ENCODE measurements at regions not wholly inside any gene's neighbourhood (a gene's known extent, or its start where the extent isn't known, plus 50 kb on each side); places are given as distances from the start of the nearest gene placed in this dataset.
A peak's percentile ranks its signal among the peaks of the same experiment; 100 is the strongest.

- no peak overlapping the region for H3K27ac ChIP-seq
- intact Hi-C loops (cut with DNase I) = no loop called here
- DNase-seq = peak; percentile 36 to 69 (median 61)
- no peaks in the 10 kb centered on the region for H3K27me3 ChIP-seq
- H3K36me3 ChIP-seq (replicated peaks in 1 of 2) = no peaks in the 10 kb centered on the region
- H3K4me3 ChIP-seq = no peak overlapping the region
- no peaks in the 10 kb centered on the region for H3K4me1 ChIP-seq (replicated peaks in 1 of 2)
- TF ChIP-seq POLR2A (IDR thresholded peaks at IDR 0.05) = no peak
- peak; percentile 53 to 78 (median 62) for TF ChIP-seq CTCF (IDR thresholded peaks at IDR 0.05)
- no peaks in the 10 kb centered on the region for H3K9me3 ChIP-seq (replicated peaks in 1 of 3)
- WGBS, 4 donors = 53 to 62% (median 60%) methylated on average over 4 of the region's 4 CpGs
Observed at GRCh38 chr14:82710267-82710841, 1176.7 kb upstream of the SEL1L start.

GRCh38 chr14:82719617-82720016 is 1186.0 kb upstream of the SEL1L start:
- 60 to 68% (median 67%) methylated on average over 4 of the region's 4 CpGs for WGBS, 4 donors
- no peak for DNase-seq
- H3K9me3 ChIP-seq (replicated peaks in 1 of 3) = no peaks in the 10 kb centered on the region
- no peaks in the 10 kb centered on the region for H3K27me3 ChIP-seq
- H3K36me3 ChIP-seq (replicated peaks in 1 of 2) = no peaks in the 10 kb centered on the region
- intact Hi-C loops (cut with DNase I) = no loop called here
- no peak for TF ChIP-seq POLR2A (IDR thresholded peaks at IDR 0.05)
- no peak for TF ChIP-seq CTCF (IDR thresholded peaks at IDR 0.05)
- no peak overlapping the region for H3K27ac ChIP-seq
- H3K4me3 ChIP-seq = no peak overlapping the region
- no peaks in the 10 kb centered on the region for H3K4me1 ChIP-seq (replicated peaks in 1 of 2)

GRCh38 chr14:82720431-82720830 is 1186.8 kb upstream of the SEL1L start:
- no peaks in the 10 kb centered on the region for H3K4me1 ChIP-seq (replicated peaks in 1 of 2)
- no peak for TF ChIP-seq POLR2A (IDR thresholded peaks at IDR 0.05)
- TF ChIP-seq CTCF (IDR thresholded peaks at IDR 0.05) = no peak
- H3K9me3 ChIP-seq (replicated peaks in 1 of 3) = no peaks in the 10 kb centered on the region
- no peak overlapping the region for H3K4me3 ChIP-seq
- H3K27ac ChIP-seq = no peak overlapping the region
- no peak for DNase-seq
- no peaks in the 10 kb centered on the region for H3K27me3 ChIP-seq
- H3K36me3 ChIP-seq (replicated peaks in 1 of 2) = no peaks in the 10 kb centered on the region
- WGBS, 4 donors = 71 to 95% (median 84%) methylated on average over 3 of the region's 3 CpGs
- intact Hi-C loops (cut with DNase I) = no loop called here

GRCh38 chr14:82720946-82721345 is 1187.3 kb upstream of the SEL1L start:
- no peaks in the 10 kb centered on the region for H3K27me3 ChIP-seq
- H3K9me3 ChIP-seq (replicated peaks in 1 of 3) = no peaks in the 10 kb centered on the region
- intact Hi-C loops (cut with DNase I) = no loop called here
- no peak for DNase-seq
- H3K4me3 ChIP-seq = no peak overlapping the region
- H3K27ac ChIP-seq = no peak overlapping the region
- TF ChIP-seq POLR2A (IDR thresholded peaks at IDR 0.05) = no peak
- TF ChIP-seq CTCF (IDR thresholded peaks at IDR 0.05) = no peak
- no peaks in the 10 kb centered on the region for H3K36me3 ChIP-seq (replicated peaks in 1 of 2)
- 48 to 56% (median 50%) methylated on average over 5 of the region's 5 CpGs for WGBS, 4 donors
- no peaks in the 10 kb centered on the region for H3K4me1 ChIP-seq (replicated peaks in 1 of 2)
